GM12878 (cell line): ENCODE measurements at regions not wholly inside any gene's neighbourhood (a gene's known extent, or its start where the extent isn't known, plus 50 kb on each side); places are given as distances from the start of the nearest gene placed in this dataset.

Experiments used
- CHD4 ChIP-seq: fragments of 200-600 bp; sonication (generic); IDR thresholded peaks from 2 replicates; pipeline ENCODE4 v1.6.1; 2016; ENCODE audit warnings: mild to moderate bottlenecking
- MTA2 ChIP-seq: fragments of 450-650 bp; IDR thresholded peaks from 2 replicates; pipeline ENCODE4 v1.6.1; 2016; ENCODE audit warnings: low read depth, mild to moderate bottlenecking, moderate library complexity
- RAD51 ChIP-seq: fragments of 450-650 bp; IDR thresholded peaks from 2 replicates; pipeline ENCODE4 v1.6.1; 2016; ENCODE audit warnings: moderate library complexity, mild to moderate bottlenecking, inconsistent platforms
- TF ChIP-seq, protein P1 (sequence below), 3 experiments: IDR thresholded peaks in 2 of 3; conservative IDR thresholded peaks in 1 of 3; 2 replicates each; pipeline ENCODE4 v1.5.1; 2011; ENCODE audit warnings: low read depth in 3 of 3, low read length in 3 of 3, mild to moderate bottlenecking in 3 of 3, control low read depth in 2 of 3, moderate library complexity in 2 of 3, inconsistent platforms in 1 of 3, mixed read lengths in 1 of 3; ENCODE audit not compliant: control insufficient read depth in 2 of 3, insufficient read depth in 1 of 3; ENCODE audit errors: extremely low read depth in 1 of 3

DNA sequence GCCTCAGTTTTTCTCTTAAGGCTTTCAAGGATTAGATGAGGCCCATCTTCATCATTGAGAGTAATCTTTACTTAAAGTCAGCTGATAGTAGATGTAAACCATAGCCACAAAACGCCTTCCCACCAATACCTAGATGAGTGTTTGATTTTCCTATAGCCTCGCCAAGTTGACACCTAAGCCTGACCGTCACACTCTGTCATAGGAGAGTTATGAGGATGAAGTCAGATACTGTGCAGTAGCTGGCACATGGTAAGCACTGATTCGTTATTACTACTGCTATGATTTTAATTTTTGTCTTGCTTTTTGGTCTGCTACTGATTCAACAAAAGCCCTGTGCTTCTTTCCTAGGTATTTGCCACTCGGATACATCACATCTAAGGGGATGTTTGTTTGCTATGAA, 395.5 kb downstream of the RPS6KC1 start:
- TF ChIP-seq MTA2 = no peak
- TF ChIP-seq RAD51 = no peak
- TF ChIP-seq, protein P1, sequence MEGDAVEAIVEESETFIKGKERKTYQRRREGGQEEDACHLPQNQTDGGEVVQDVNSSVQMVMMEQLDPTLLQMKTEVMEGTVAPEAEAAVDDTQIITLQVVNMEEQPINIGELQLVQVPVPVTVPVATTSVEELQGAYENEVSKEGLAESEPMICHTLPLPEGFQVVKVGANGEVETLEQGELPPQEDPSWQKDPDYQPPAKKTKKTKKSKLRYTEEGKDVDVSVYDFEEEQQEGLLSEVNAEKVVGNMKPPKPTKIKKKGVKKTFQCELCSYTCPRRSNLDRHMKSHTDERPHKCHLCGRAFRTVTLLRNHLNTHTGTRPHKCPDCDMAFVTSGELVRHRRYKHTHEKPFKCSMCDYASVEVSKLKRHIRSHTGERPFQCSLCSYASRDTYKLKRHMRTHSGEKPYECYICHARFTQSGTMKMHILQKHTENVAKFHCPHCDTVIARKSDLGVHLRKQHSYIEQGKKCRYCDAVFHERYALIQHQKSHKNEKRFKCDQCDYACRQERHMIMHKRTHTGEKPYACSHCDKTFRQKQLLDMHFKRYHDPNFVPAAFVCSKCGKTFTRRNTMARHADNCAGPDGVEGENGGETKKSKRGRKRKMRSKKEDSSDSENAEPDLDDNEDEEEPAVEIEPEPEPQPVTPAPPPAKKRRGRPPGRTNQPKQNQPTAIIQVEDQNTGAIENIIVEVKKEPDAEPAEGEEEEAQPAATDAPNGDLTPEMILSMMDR (IDR thresholded peaks at IDR 0.05 in 2 of 3, conservative IDR thresholded peaks at IDR 0.05 in 1 of 3; ENCODE audit: control insufficient read depth in 2 of 3, extremely low read depth in 1 of 3, insufficient read depth in 1 of 3, low read depth in 3 of 3, low read length in 3 of 3) = no peak
- TF ChIP-seq CHD4 = no peak
